A549 (cell line): ENCODE measurements at regions not wholly inside any gene's neighbourhood (a gene's known extent, or its start where the extent isn't known, plus 50 kb on each side); places are given as distances from the start of the nearest gene placed in this dataset.

ENCODE experiments used
- CBX2 ChIP-seq: fragments of 200-600 bp; sonication (generic); IDR thresholded peaks from 2 replicates; pipeline ENCODE4 v1.6.1; 2016; ENCODE audit warnings: low read depth, mild to moderate bottlenecking, borderline replicate concordance
- CTCF ChIP-seq: fragments of >200 bp; sonication (Bioruptor Twin); formaldehyde crosslinking; IDR thresholded peaks from 3 replicates; pipeline ENCODE4 v1.5.1; 2016
- HOXB13 ChIP-seq: fragments of 250-450 bp; sonication (Bioruptor Pico); IDR thresholded peaks from 2 replicates; pipeline ENCODE4 v1.5.0; 2020; ENCODE audit warnings: low read depth, mild to moderate bottlenecking, moderate library complexity
- MAFK ChIP-seq: fragments of 450-650 bp; IDR thresholded peaks from 2 replicates; pipeline ENCODE4 v1.6.1; 2014; ENCODE audit not compliant: partially characterized antibody
- MAX ChIP-seq: IDR thresholded peaks from 2 replicates; pipeline ENCODE4 v1.6.1; 2012
- MYC ChIP-seq: IDR thresholded peaks from 2 replicates; pipeline ENCODE4 v1.6.1; 2012; ENCODE audit warnings: mild to moderate bottlenecking, inconsistent platforms, low read length, improper control_type of control experiment, borderline replicate concordance
- POLR2A ChIP-seq: IDR thresholded peaks from 2 replicates; pipeline ENCODE4 v1.6.1; 2012; ENCODE audit warnings: mild to moderate bottlenecking, low read length

GRCh38 chr1:218219460-218219859 lies 65.6 kb upstream of the RRP15 start:
- no peak for TF ChIP-seq CTCF
- no peak for TF ChIP-seq POLR2A
- TF ChIP-seq MYC: no peak
- no peak for TF ChIP-seq CBX2
- TF ChIP-seq MAX: no peak
- TF ChIP-seq HOXB13 (CRISPR knock-in tag): no peak
- TF ChIP-seq MAFK: no peak
